Prostate gland (tissue), 2 donors: ENCODE measurements at regions not wholly inside any gene's neighbourhood (a gene's known extent, or its start where the extent isn't known, plus 50 kb on each side); places are given as distances from the start of the nearest gene placed in this dataset.

Source experiments
- POLR2A ChIP-seq: fragments of 450-650 bp; IDR thresholded peaks from one replicate; pipeline ENCODE4 v1.6.1; 2016; ENCODE audit warnings: antibody characterized with exemption, mild to moderate bottlenecking
- TF ChIP-seq, protein P1 (sequence below), 4 experiments: fragments of 200-600 bp in 2 of 4; fragments of 450-650 bp in 2 of 4; sonication (generic) in 2 of 4; IDR thresholded peaks; 1 replicate in 3 of 4; 2 replicates in 1 of 4; pipeline ENCODE4 v1.5.1; 2016 to 2019; ENCODE audit warnings: antibody characterized with exemption in 4 of 4, mild to moderate bottlenecking in 2 of 4, moderate library complexity in 2 of 4

DNA sequence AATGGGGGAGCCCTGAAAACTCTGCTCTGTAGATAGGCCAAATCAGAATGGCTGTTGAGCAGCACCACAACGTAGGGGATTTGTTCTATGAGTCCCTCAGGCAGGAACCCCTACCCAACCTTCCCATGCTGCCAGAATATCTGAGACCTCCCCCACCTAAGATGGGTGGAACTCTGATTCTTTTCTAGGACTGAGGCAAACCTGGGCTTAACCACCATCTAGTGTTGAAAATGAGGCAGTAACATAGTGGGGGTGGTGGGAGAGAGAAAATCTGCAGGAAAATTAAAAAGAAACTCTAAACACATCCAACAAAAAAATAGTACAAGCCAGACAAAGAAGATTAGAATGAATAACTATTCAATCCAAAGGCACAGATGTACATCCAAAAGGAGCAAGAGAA, 228.4 kb downstream of the ATPSCKMT start:
- TF ChIP-seq, protein P1, sequence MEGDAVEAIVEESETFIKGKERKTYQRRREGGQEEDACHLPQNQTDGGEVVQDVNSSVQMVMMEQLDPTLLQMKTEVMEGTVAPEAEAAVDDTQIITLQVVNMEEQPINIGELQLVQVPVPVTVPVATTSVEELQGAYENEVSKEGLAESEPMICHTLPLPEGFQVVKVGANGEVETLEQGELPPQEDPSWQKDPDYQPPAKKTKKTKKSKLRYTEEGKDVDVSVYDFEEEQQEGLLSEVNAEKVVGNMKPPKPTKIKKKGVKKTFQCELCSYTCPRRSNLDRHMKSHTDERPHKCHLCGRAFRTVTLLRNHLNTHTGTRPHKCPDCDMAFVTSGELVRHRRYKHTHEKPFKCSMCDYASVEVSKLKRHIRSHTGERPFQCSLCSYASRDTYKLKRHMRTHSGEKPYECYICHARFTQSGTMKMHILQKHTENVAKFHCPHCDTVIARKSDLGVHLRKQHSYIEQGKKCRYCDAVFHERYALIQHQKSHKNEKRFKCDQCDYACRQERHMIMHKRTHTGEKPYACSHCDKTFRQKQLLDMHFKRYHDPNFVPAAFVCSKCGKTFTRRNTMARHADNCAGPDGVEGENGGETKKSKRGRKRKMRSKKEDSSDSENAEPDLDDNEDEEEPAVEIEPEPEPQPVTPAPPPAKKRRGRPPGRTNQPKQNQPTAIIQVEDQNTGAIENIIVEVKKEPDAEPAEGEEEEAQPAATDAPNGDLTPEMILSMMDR (IDR thresholded peaks at IDR 0.05), result no peak
- TF ChIP-seq POLR2A, result no peak
